Uterus (tissue), 3 donors: ENCODE measurements at regions not wholly inside any gene's neighbourhood (a gene's known extent, or its start where the extent isn't known, plus 50 kb on each side); places are given as distances from the start of the nearest gene placed in this dataset. TPM values are rescaled to one million over a fixed set of nuclear protein-coding genes. Genes with fewer than 3 reads are reported as not detected.

Source experiments
- DNase-seq, 2 donors: peaks; one replicate each; pipeline ENCODE4 v3.0.0-alpha.2; 2019 to 2020
- H3K27ac ChIP-seq, 2 donors: fragments of 200-600 bp; sonication (generic); 1 replicate in 1 of 2; 2 replicates in 1 of 2; pipeline ENCODE4 v1.5.1; 2016 to 2018
- H3K27me3 ChIP-seq, 2 donors: fragments of 200-600 bp; sonication (generic); one replicate each; pipeline ENCODE4 v1.5.1; 2018 to 2019; ENCODE audit warnings: control low read depth in 1 of 2
- H3K36me3 ChIP-seq, 2 donors: fragments of 200-600 bp; sonication (generic); one replicate each; pipeline ENCODE4 v1.5.1; 2019; ENCODE audit warnings: control low read depth in 1 of 2
- H3K4me1 ChIP-seq, 2 donors: fragments of 200-600 bp; sonication (generic); one replicate each; pipeline ENCODE4 v1.5.1; 2018 to 2019; ENCODE audit warnings: control low read depth in 1 of 2
- H3K4me3 ChIP-seq, 2 donors: fragments of 200-600 bp; sonication (generic); 1 replicate in 1 of 2; 2 replicates in 1 of 2; pipeline ENCODE4 v1.5.1; 2018 to 2019; ENCODE audit warnings: mild to moderate bottlenecking in 1 of 2
- H3K9me3 ChIP-seq, 2 donors: fragments of 200-600 bp; sonication (generic); one replicate each; pipeline ENCODE4 v1.5.1; 2019; ENCODE audit warnings: control low read depth in 1 of 2
- POLR2A ChIP-seq, 2 donors: fragments of 450-650 bp; IDR thresholded peaks; one replicate each; pipeline ENCODE4 v1.6.1; 2016; ENCODE audit warnings: antibody characterized with exemption in 2 of 2, mild to moderate bottlenecking in 1 of 2, moderate library complexity in 1 of 2
- intact Hi-C: fragments of 100-400 bp; cut with DNase I; formaldehyde crosslinking; loops from one replicate; pipeline ENCODE4 v1.15.1; 2023; ENCODE audit warnings: low total_unique reads
- small RNA-seq: library from RNA; depleted of rRNA; stranded (forward); fragments of <200 nt; gene quantifications from one replicate; pipeline ENCODE3, GENCODE V24; 2016
- TF ChIP-seq, protein P1 (sequence below), 4 experiments: fragments of 200-600 bp in 2 of 4; fragments of 450-650 bp in 2 of 4; sonication (generic) in 2 of 4; IDR thresholded peaks; one replicate each; pipeline ENCODE4 v1.5.1; 2016 to 2019; ENCODE audit warnings: antibody characterized with exemption in 4 of 4, mild to moderate bottlenecking in 2 of 4, moderate library complexity in 1 of 4
- donor health status: DM: yes; HTN: yes; CAD: no.

DNA sequence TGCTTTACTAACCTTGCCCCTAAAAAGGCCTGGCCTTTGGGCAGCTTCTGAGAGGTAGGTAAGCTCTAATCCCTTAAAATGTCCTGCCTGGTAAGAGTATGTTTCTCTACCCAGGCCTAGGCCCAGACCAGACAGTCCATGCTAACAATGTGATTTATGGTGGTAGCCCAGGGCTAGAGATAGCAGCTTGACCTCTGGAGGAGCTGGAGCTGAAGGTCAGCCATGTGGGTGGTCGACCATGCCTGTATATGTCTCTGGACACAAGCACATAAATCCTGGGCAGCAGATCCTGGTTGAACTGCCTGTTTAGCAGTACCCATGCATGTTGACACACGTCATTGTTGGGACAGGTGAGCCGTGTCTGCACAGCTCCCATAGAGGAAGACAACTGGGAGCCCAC, 62.1 kb upstream of the PHACTR1 start:
- H3K27me3 ChIP-seq = no peaks in the 10 kb centered on the region
- no peak for TF ChIP-seq POLR2A (IDR thresholded peaks at IDR 0.05)
- TF ChIP-seq, protein P1, sequence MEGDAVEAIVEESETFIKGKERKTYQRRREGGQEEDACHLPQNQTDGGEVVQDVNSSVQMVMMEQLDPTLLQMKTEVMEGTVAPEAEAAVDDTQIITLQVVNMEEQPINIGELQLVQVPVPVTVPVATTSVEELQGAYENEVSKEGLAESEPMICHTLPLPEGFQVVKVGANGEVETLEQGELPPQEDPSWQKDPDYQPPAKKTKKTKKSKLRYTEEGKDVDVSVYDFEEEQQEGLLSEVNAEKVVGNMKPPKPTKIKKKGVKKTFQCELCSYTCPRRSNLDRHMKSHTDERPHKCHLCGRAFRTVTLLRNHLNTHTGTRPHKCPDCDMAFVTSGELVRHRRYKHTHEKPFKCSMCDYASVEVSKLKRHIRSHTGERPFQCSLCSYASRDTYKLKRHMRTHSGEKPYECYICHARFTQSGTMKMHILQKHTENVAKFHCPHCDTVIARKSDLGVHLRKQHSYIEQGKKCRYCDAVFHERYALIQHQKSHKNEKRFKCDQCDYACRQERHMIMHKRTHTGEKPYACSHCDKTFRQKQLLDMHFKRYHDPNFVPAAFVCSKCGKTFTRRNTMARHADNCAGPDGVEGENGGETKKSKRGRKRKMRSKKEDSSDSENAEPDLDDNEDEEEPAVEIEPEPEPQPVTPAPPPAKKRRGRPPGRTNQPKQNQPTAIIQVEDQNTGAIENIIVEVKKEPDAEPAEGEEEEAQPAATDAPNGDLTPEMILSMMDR (IDR thresholded peaks at IDR 0.05) = no peak
- no peaks in the 10 kb centered on the region for H3K4me1 ChIP-seq
- H3K4me3 ChIP-seq = no peak overlapping the region
- H3K27ac ChIP-seq = no peak overlapping the region
- no peak for DNase-seq
- no peaks in the 10 kb centered on the region for H3K36me3 ChIP-seq
- H3K9me3 ChIP-seq = no peaks in the 10 kb centered on the region
- intact Hi-C loops = no loop called here

- Histone ChIP-seq H3K9me3 (no peaks in the 10 kb centered on the region), H3K4me1 (no peaks in the 10 kb centered on the region), H3K4me3 (no peak overlapping the region), H3K36me3 (no peaks in the 10 kb centered on the region), H3K27ac (no peak overlapping the region), H3K27me3 (no peaks in the 10 kb centered on the region)
- intact Hi-C loops = no loop called here
- DNase-seq = no peak
- TF ChIP-seq, protein P1 (IDR thresholded peaks at IDR 0.05) = no peak
- no peak for TF ChIP-seq POLR2A (IDR thresholded peaks at IDR 0.05)
These were observed 59.7 kb upstream of the PHACTR1 start for GRCh38 chr6:12656906-12657305.

GRCh38 chr6:12657884-12658283, 58.7 kb upstream of the PHACTR1 start:
- H3K27ac ChIP-seq = no peak overlapping the region
- H3K4me3 ChIP-seq = no peak overlapping the region
- H3K36me3 ChIP-seq = no peaks in the 10 kb centered on the region
- DNase-seq = no peak
- no peaks in the 10 kb centered on the region for H3K4me1 ChIP-seq
- intact Hi-C loops = no loop called here
- TF ChIP-seq, protein P1 (IDR thresholded peaks at IDR 0.05) = no peak
- TF ChIP-seq POLR2A (IDR thresholded peaks at IDR 0.05) = no peak
- no peaks in the 10 kb centered on the region for H3K9me3 ChIP-seq
- H3K27me3 ChIP-seq = no peaks in the 10 kb centered on the region

DNA sequence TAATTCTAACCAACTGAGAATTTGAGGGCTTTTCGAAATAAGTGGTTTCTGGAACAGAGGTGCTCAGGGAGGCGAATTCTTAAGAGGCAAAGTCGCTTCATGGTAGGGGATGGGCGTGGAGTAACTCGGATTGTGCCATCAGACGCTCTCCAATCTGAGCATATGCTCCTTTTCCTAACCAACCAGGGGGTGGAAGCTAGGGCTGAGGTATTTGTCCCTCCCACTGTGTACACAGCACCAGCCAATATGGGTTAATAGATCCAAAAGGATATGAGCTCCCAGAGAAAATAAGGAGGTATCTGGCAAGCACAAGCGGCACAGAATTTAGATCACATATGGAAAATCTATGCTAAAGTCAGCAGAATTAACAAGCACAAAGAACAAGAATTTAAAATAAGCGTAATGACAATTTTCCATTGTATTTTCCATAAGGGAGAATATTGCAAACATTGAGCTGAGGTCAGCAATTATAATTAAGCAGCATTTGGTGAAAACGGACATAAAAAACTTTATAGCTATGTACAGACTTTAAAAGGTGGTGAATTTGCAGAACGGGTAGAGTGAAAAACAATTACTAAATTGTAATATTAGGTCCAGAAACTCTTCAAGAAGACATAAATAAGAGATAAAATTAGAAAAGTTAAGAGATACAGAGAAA, 55.0 kb upstream of the PHACTR1 start:
- no peak overlapping the region for H3K27ac ChIP-seq
- no peaks in the 10 kb centered on the region for H3K4me1 ChIP-seq
- H3K27me3 ChIP-seq = no peaks in the 10 kb centered on the region
- intact Hi-C loops = no loop called here
- no peak for DNase-seq
- H3K9me3 ChIP-seq = no peaks in the 10 kb centered on the region
- TF ChIP-seq, protein P1 (IDR thresholded peaks at IDR 0.05) = no peak
- TF ChIP-seq POLR2A (IDR thresholded peaks at IDR 0.05) = no peak
- H3K4me3 ChIP-seq = no peak overlapping the region
- no peaks in the 10 kb centered on the region for H3K36me3 ChIP-seq

Small RNAs in the stretch of these regions (small RNA-seq; reads per million reads assigned to genes)
- not detected for gene RN7SKP293
